GM12872 (cell line): ENCODE measurements at regions not wholly inside any gene's neighbourhood (a gene's known extent, or its start where the extent isn't known, plus 50 kb on each side); places are given as distances from the start of the nearest gene placed in this dataset.

Experiments
- TF ChIP-seq, protein P1 (sequence below): IDR thresholded peaks from 3 replicates; pipeline ENCODE4 v1.5.1; 2011; ENCODE audit warnings: low read depth, mild to moderate bottlenecking, low read length, moderate library complexity; ENCODE audit not compliant: insufficient read depth

- TF ChIP-seq, protein P1, sequence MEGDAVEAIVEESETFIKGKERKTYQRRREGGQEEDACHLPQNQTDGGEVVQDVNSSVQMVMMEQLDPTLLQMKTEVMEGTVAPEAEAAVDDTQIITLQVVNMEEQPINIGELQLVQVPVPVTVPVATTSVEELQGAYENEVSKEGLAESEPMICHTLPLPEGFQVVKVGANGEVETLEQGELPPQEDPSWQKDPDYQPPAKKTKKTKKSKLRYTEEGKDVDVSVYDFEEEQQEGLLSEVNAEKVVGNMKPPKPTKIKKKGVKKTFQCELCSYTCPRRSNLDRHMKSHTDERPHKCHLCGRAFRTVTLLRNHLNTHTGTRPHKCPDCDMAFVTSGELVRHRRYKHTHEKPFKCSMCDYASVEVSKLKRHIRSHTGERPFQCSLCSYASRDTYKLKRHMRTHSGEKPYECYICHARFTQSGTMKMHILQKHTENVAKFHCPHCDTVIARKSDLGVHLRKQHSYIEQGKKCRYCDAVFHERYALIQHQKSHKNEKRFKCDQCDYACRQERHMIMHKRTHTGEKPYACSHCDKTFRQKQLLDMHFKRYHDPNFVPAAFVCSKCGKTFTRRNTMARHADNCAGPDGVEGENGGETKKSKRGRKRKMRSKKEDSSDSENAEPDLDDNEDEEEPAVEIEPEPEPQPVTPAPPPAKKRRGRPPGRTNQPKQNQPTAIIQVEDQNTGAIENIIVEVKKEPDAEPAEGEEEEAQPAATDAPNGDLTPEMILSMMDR: no peak
These were observed 275.1 kb downstream of the SUDS3 start for GRCh38 chr12:118651487-118651886.

DNA sequence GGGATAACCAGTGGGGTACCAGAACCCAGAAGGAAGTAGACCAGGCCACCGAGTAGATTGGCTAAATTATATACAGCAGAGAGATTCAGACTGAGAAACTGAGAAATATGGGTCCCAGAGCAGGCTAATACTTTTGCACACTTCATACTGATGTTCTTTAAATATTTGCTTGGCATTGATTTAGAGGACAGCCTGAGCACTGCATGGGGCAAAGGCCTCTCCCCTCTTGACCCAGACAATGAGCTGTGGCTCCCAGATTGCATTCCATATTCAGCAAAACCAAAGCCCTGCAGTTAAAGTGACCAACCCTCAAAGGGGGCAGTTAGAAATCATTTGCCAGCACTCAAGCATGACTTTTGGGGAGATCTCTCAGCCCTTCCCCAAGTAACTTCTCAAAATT lies 279.2 kb downstream of the SUDS3 start:
- TF ChIP-seq, protein P1: no peak

- TF ChIP-seq, protein P1: no peak
These were observed 300.9 kb upstream of the SRRM4 start for GRCh38 chr12:118680356-118680963.

- TF ChIP-seq, protein P1: no peak
These were observed 298.7 kb upstream of the SRRM4 start for GRCh38 chr12:118682656-118683055.

DNA sequence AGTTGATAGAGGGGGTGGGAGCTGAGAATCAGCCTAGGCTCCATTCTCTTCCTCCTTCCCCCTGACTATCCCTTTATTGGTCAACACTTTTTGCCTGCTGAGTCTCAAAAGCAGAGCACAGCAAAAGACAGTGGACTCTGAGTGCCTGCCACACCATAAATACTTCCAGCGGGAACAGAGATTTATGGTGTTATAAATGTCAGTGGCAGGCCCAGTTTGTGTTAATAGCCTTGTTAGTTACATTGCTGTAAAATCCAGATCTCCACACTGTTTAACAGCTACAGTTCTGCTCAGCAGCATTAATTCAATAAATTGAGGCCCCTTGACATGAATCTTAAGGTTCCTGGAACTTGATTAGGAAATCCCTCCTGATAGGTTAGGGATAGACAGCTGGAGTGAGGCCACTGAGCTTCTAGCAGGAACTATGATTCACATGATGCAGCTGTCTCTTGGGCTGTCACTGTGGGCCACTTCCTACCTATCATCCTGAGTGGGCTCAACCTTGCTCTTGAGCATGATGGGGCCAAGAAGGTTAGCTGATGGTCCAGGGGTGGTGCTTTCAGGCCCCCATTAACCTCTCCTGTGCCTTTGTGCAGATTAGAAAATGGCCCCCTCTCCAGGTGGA lies 295.2 kb upstream of the SRRM4 start:
- TF ChIP-seq, protein P1: no peak

GRCh38 chr12:118689793-118690192 lies 291.5 kb upstream of the SRRM4 start:
- TF ChIP-seq, protein P1: no peak

GRCh38 chr12:118690506-118690905 lies 290.8 kb upstream of the SRRM4 start:
- TF ChIP-seq, protein P1: no peak
